Umbilical cord (tissue), 1 donor: ENCODE measurements at regions not wholly inside any gene's neighbourhood (a gene's known extent, or its start where the extent isn't known, plus 50 kb on each side); places are given as distances from the start of the nearest gene placed in this dataset.
"Not testable (repeated sequence)": the region's sequence is repeated elsewhere in the genome, so short reads cannot be mapped to it uniquely, and the experiment has no call there.

Experiments used
- DNase-seq: peaks from one replicate; pipeline ENCODE4 v3.0.0-alpha.2; 2015; ENCODE audit warnings: low spot score

DNA sequence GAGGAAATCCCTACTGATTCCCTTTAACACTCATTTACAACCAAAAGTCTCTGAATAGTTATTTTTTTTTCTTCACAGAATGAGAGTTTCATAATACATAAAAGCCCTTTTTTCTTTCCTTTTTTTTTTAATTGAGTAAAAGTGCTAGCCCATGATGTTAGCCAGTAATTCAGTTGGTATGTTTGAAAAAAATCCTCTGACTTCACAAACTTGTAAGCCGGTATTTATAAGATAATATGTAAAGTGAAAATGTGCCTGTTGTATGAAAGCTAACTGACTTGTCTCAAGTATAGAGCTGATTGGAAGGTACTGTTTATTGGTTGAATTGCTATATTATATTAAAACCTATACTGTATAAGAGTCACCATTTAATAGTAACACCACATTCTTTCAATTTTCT lies 70.2 kb upstream of the NEIL3 start:
- no peak for DNase-seq

DNA sequence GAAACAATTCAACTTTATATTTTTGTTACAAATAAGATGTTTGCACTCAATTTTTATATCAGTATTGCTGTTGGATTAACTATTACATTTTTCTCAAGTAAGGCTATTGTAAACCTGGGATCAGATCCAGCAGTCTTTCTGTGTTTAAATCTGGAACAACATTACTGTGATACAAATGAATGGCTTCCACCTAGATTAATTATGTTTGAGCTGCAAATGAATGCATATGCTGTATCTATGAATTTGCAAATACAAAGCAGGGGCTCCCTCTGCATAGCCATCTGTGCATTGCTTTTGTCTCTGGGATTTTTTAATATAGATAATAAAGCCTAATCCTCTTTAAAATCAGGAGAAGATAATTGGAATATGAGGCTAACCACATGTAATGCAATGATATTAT lies 69.8 kb upstream of the NEIL3 start:
- DNase-seq, result no peak

DNA sequence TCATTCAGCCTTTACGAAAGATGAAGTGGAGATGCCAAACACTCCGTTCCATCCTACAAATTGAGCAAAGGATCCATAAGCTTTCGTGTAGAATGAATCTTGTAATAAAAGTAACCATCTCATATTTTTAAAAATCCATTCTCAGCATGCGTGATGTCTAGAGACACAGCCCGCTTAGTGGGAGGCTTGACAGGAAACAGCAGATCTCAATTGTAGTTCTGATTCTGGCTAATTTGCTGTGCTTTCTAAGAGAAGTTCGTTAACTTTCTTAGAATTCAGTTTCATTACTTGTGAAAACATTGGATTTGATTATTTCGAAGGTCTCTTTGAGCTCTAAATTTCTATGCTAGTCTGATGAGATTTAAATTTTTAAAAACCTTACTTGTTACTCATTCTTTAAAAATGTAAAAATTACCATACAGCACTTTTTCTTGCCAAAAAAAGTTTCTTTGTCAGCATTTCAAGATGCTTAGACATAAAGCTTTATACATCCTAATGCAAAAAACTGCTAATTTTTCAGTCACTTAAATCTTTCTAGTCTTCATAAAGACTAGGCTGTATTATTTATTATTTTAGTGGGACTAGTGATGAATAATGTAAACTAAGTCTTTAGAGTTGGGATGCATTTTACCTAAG lies 66.9 kb upstream of the NEIL3 start:
- no peak for DNase-seq

DNA sequence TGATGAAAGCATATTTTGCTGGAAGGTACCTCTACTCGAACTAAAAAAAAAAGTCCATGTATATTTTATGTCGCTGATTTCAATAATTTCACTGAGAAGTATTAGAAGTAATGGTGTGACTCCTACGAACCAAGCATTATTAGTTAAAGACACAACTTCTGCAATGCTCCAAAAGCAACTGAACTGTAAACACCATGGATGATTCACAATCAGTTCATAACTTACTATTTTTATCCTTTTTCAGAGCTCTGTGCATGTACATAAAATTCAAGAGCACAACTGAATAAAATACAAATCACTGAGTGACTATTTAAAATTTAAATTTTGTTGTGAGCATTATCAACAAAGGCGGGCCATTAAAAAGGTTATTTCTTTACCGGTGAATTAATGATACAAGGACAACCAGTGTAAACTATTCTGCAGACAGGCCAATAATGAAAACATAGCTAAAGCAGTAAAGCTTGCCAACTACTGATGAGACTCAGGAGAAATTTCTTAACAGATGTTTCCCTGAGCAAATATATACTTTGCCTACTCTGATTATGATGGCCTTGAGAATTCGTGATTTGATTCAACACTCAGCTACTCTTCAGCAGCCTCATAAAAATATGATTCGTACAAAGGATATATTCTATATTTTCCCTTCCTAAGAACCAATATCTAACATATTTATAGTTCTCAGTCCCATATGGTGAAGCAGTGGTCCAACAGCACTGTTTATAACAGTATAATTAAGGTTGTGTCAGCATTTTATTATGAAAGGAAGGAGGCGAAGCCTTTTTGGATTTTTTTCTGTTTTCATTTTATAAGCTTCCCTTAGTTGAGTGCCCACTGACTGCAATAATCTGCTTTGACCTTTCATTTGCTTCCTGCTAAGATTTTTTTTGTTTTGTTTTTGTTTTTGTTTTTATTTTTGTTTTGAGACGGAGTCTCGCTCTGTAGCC lies 62.8 kb upstream of the NEIL3 start:
- no peak for DNase-seq

DNA sequence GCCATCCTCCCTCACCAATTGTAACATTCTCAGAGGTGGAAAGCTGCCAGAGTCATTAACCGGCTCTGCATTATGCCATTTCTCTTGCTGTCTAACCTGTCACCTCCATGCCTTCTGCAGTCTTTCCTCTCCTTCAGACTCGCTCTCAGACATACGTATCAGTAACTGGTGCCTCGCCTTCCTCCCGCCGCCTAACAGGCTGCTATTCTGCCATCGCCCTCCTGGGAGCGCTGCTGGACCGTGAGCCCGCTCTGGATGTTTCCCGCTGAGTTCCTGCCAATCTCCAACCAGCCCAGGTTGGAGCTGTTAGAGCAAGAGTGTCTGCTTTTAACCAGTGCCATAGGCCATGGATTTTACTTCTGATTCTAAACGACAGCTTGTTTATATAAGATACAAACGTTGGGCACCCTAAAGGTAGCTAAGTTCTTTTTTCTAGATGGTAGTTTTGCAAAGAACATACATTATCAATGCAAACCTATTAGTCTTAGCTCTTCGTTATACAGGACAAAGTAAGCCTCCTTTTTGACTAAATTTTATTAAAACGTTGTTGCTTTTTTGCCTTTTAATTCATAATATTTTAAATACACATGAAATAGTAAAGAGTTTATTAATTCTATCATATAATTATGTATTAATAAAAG lies 59.5 kb upstream of the NEIL3 start:
- peak; percentile 76 for DNase-seq

DNA sequence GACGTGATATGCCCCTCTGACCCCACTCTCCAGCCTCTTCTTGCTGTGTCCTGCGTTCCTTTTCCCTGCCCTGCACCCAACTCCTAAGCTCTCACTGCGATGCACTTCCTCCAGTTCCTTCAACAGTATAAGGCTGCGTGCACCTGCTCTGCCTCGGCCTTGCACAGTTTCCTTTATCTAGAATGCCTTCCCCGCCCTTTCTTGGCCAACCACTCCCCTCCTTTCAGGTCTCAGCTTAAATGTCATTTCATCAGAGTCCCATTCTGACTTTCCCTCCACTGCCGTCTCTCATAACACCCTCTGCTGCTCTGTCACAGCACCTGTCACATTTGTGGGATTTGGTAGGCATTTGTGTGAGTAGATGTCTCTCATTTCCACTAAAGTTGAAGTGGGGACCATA lies 58.4 kb upstream of the NEIL3 start:
- DNase-seq, result no peak

DNA sequence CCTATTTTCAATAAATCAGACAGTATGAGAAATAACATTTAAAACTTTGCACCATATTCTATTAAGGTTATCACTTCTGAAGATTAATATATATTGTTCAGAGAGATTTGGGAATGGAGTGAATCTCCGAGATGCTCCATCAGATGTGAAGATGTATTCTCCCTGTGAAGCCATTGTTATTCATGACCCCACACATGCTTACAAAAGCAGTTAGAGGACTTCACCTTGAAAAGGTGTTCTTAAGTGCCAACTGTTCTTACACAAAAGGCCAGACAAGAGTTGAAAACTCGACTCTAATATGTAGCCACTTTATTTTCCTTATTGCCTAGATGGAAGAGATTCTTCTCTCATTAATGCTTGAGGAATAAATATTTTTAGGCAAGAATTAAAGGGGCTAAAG lies 54.3 kb upstream of the NEIL3 start:
- no peak for DNase-seq

DNA sequence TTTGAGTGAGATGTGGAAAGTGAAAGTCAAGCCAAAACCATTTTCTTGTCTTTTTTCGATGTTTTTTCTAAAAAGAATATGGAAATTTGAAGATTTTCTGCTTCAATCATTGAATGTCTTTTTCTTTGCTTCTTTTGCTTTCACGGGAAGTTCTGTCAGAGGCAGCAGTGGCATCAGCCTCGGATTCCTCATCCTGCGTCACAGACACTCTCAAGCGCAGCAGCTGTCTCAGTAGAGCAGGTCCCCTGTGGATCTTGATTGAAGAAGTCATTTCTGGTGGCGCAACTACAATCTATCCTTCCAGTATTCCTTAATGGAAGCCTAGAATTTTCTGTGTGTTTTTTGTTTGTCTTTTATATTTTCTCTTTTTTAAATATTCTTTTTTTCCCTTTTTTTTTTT lies 52.7 kb upstream of the NEIL3 start:
- no peak for DNase-seq

DNA sequence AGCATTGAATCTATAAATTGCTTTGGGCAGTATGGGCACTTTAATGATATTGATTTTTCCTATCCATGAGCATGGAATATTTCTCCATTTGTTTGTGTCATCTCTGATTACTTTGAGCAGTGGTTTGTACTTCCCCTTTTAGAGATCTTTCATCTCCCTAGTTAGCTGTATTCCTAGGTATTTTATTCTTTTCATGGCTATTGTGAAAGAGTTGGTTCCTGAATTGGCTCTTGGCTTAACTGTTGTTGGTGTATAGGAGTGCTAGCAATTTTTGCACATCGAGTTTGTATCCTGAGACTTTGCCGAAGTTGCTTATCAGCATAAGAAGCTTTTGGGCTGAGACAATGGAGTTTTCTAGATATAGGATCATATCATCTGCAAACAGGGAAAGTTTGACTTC lies 50.2 kb upstream of the NEIL3 start:
- not testable (repeated sequence) for DNase-seq
